Upper lobe of left lung (tissue), 4 donors: ENCODE measurements at regions not wholly inside any gene's neighbourhood (a gene's known extent, or its start where the extent isn't known, plus 50 kb on each side); places are given as distances from the start of the nearest gene placed in this dataset.

Experiments
- CTCF ChIP-seq, 6 experiments: fragments of 450-650 bp in 4 of 6; fragments of 200-600 bp in 2 of 6; sonication (generic) in 2 of 6; IDR thresholded peaks; one replicate each; pipeline ENCODE4 v1.5.1; 2016 to 2019; ENCODE audit warnings: antibody characterized with exemption in 6 of 6
- EP300 ChIP-seq, 4 donors: sonication (generic); formaldehyde crosslinking; IDR thresholded peaks; one replicate each; pipeline ENCODE4 v1.5.1; 2017; ENCODE audit warnings: antibody characterized with exemption in 4 of 4, control low read depth in 2 of 4
- POLR2A ChIP-seq, 4 donors: fragments of 450-650 bp; IDR thresholded peaks; one replicate each; pipeline ENCODE4 v1.5.1; 2016 to 2017; ENCODE audit warnings: antibody characterized with exemption in 4 of 4, mild to moderate bottlenecking in 2 of 4
- POLR2AphosphoS5 ChIP-seq, 2 donors: sonication (generic); formaldehyde crosslinking; IDR thresholded peaks; one replicate each; pipeline ENCODE4 v1.5.1; 2017; ENCODE audit warnings: antibody characterized with exemption in 2 of 2

DNA sequence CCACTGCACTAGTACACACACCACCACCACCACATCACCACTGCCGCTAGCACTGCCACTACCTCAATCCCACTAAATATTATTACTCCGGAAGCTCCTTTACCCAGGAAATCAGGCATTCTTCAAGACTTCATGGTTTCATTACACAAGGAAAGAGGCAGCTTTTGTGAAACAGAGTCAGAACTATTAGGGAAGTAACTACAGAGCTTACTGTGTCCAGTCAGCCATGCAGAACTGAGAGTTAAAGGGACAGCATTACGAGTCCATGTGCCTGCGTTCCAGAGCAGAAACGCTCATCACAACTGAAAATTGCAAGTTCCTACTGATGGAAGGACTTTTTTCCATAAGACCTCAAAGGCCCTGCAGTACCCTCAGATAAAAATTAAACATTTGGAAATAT is 103.2 kb upstream of the FRG1 start:
- no peak for TF ChIP-seq CTCF (IDR thresholded peaks at IDR 0.05)
- no peak for TF ChIP-seq POLR2A (IDR thresholded peaks at IDR 0.05)
- no peak for TF ChIP-seq POLR2AphosphoS5 (IDR thresholded peaks at IDR 0.05)
- TF ChIP-seq EP300 (IDR thresholded peaks at IDR 0.05): no peak
